ENCODE measurements at regions not wholly inside any gene's neighbourhood (a gene's known extent, or its start where the extent isn't known, plus 50 kb on each side); places are given as distances from the start of the nearest gene placed in this dataset.

DNA sequence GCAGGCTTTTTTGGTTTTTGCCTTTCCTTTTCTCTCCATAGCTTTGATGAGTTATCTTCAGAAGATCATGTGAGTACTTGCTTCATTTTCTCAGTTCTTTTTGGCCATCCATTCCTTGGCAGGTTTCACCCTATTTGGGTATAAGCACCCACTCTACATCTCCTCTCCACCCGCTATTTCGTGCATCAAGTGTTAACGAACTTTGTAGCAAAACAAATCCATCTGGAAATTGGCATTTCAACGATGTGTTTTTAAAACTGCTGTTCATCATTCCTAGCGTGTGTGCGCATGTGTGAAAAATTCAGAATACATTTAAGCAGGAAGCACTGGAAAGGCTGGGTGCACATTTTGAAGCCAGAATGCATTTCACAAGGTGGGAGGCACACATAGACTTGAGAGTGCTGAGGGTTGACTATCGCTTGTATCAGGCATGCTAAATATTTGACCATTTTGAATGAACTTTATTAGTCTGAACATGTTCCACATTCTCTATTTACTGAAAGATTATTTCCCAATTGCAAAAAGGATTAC, 89.7 kb upstream of the FHIT start:
- Mint-ChIP-seq H3K4me3 (no peak overlapping the region), H3K36me3 (ENCODE audit: low read depth) (no peaks in the 10 kb centered on the region), H3K9me3 (no peaks in the 10 kb centered on the region), H3K4me1 (peaks cover 6% of the 10 kb centered on the region), H3K27ac (no peak overlapping the region), H3K27me3 (ENCODE audit: low read depth) (no peaks in the 10 kb centered on the region)
- TF ChIP-seq, protein P1, sequence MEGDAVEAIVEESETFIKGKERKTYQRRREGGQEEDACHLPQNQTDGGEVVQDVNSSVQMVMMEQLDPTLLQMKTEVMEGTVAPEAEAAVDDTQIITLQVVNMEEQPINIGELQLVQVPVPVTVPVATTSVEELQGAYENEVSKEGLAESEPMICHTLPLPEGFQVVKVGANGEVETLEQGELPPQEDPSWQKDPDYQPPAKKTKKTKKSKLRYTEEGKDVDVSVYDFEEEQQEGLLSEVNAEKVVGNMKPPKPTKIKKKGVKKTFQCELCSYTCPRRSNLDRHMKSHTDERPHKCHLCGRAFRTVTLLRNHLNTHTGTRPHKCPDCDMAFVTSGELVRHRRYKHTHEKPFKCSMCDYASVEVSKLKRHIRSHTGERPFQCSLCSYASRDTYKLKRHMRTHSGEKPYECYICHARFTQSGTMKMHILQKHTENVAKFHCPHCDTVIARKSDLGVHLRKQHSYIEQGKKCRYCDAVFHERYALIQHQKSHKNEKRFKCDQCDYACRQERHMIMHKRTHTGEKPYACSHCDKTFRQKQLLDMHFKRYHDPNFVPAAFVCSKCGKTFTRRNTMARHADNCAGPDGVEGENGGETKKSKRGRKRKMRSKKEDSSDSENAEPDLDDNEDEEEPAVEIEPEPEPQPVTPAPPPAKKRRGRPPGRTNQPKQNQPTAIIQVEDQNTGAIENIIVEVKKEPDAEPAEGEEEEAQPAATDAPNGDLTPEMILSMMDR (IDR thresholded peaks at IDR 0.05; ENCODE audit: unreplicated experiment in 3 of 3), result no peak

DNA sequence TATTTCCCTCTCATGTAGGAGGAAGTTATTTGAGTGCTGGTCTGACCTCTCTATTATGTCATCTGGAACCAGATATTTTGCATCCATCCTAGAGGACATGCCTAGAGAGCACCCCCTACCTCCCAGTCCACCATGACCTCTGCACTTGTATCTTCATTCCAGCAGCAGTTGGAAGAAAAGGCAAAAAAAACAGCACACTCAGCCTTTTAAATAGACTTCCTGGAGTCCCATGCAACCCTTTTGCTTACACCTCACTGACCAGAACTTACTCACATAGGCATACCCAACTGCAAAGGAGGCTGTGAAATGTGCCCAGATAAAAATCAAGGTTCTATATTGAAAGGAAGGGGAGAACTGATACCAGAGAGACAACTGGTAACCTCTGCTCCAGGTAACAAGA, 92.3 kb upstream of the FHIT start:
- Mint-ChIP-seq H3K27ac (peak overlapping the region in 2 of 3 experiments; percentile 30 to 46), H3K4me3 (no peak overlapping the region), H3K4me1 (peaks cover 6% of the 10 kb centered on the region), H3K9me3 (no peaks in the 10 kb centered on the region), H3K36me3 (ENCODE audit: low read depth) (no peaks in the 10 kb centered on the region), H3K27me3 (ENCODE audit: low read depth) (no peaks in the 10 kb centered on the region)
- TF ChIP-seq, protein P1 (IDR thresholded peaks at IDR 0.05; ENCODE audit: unreplicated experiment in 3 of 3), result no peak

DNA sequence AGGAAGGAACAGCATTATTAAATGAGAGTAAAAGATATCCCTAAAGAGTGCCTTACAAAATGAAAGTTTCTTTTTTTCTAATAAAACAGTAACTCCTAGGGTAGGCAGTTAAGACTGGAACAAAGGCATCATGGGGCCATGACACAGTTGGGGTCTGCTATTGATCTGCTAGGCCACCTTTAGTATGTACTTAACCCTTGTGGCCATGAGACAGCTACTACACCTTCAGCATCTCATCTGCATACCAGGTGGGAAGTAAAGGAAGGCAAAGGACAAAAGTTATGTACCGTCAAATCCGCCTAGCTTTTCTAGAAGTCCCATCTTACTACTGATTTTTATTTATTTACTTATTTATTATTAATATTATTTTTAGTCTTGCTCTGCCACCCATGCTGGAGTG, 93.8 kb upstream of the FHIT start:
- no peaks in the 10 kb centered on the region for H3K36me3 Mint-ChIP-seq (ENCODE audit: low read depth)
- H3K4me1 Mint-ChIP-seq, result peaks cover 6% of the 10 kb centered on the region
- no peak overlapping the region for H3K4me3 Mint-ChIP-seq
- no peaks in the 10 kb centered on the region for H3K27me3 Mint-ChIP-seq (ENCODE audit: low read depth)
- TF ChIP-seq, protein P1 (IDR thresholded peaks at IDR 0.05; ENCODE audit: unreplicated experiment in 3 of 3), result no peak
- H3K27ac Mint-ChIP-seq, result no peak overlapping the region
- H3K9me3 Mint-ChIP-seq, result no peaks in the 10 kb centered on the region

DNA sequence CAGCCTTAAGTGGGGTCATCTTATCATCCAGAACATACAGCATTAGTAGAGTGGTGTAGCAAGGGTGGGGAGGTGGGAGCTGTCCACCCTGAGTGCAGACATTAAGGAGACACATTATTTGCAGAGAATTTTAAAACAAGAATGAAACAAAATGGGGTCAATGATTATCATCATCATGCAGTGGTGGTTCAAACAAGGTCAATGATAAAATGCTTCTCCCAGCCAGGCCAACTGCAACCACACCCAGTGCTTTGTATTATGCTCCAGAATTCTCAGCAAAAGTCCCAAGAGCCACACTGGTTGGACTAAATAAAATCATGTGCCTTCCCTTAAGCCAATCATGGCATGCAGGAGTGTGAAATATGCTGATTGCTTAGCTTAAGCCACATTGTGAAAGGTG, 96.7 kb upstream of the FHIT start:
- no peak overlapping the region for H3K27ac Mint-ChIP-seq
- no peak overlapping the region for H3K4me3 Mint-ChIP-seq
- H3K9me3 Mint-ChIP-seq, result no peaks in the 10 kb centered on the region
- no peaks in the 10 kb centered on the region for H3K27me3 Mint-ChIP-seq (ENCODE audit: low read depth)
- no peaks in the 10 kb centered on the region for H3K36me3 Mint-ChIP-seq (ENCODE audit: low read depth)
- TF ChIP-seq, protein P1 (IDR thresholded peaks at IDR 0.05; ENCODE audit: unreplicated experiment in 3 of 3), result no peak
- H3K4me1 Mint-ChIP-seq, result peaks cover 6% of the 10 kb centered on the region

DNA sequence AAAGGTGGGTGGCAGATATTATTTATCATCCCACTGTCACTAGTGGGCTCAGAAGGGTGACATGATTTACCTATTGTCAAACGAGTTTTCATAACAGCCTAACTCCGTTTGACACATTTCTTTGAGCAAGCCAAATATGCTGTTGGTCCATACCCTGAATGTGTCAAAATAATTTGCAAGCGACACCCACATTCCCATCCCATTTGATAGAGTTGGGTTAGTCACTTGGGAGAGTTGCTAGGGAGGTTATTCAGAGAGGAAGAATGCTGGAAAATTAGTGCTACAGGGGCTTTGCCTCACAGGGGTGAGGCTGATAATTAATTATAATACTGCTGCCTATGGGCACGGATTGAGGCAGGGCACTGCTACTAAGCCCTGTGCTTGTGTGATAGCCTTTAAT, 98.5 kb upstream of the FHIT start:
- H3K36me3 Mint-ChIP-seq (ENCODE audit: low read depth), result no peaks in the 10 kb centered on the region
- TF ChIP-seq, protein P1 (IDR thresholded peaks at IDR 0.05; ENCODE audit: unreplicated experiment in 3 of 3), result no peak
- peaks cover 2% of the 10 kb centered on the region for H3K9me3 Mint-ChIP-seq
- no peaks in the 10 kb centered on the region for H3K4me1 Mint-ChIP-seq
- no peaks in the 10 kb centered on the region for H3K27me3 Mint-ChIP-seq (ENCODE audit: low read depth)
- no peak overlapping the region for H3K4me3 Mint-ChIP-seq
- H3K27ac Mint-ChIP-seq, result no peak overlapping the region

DNA sequence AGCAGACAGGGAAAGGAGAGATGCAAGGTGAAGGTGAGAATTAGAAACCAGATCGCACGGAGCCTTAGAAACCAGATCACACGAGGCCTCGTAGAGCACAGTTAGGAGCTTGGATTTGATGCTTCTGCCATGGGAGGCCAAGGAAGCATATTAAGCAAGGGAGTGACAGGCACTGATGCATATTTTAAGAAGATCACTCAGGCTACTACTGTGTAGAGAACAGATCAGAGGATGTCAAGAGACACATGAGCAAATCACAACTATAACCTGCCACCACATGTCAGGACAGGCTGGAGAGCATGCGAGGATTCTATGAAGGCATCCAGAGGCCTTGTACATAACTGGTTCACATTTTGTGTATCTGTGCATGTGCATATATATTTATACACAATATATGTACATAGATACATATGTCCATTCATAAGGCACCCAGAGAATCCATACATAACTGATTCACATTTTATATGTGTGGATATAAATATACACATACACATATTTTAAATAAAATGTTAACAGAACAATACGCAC, 99.6 kb upstream of the FHIT start:
- Mint-ChIP-seq H3K27me3 (ENCODE audit: low read depth) (no peaks in the 10 kb centered on the region), H3K4me1 (no peaks in the 10 kb centered on the region), H3K36me3 (ENCODE audit: low read depth) (no peaks in the 10 kb centered on the region), H3K27ac (no peak overlapping the region), H3K4me3 (no peak overlapping the region), H3K9me3 (peaks cover 4% of the 10 kb centered on the region)
- TF ChIP-seq, protein P1 (IDR thresholded peaks at IDR 0.05; ENCODE audit: unreplicated experiment in 3 of 3), result no peak

Measured in nephron (organoid).